ENCODE measurements at regions not wholly inside any gene's neighbourhood (a gene's known extent, or its start where the extent isn't known, plus 50 kb on each side); places are given as distances from the start of the nearest gene placed in this dataset.

DNA sequence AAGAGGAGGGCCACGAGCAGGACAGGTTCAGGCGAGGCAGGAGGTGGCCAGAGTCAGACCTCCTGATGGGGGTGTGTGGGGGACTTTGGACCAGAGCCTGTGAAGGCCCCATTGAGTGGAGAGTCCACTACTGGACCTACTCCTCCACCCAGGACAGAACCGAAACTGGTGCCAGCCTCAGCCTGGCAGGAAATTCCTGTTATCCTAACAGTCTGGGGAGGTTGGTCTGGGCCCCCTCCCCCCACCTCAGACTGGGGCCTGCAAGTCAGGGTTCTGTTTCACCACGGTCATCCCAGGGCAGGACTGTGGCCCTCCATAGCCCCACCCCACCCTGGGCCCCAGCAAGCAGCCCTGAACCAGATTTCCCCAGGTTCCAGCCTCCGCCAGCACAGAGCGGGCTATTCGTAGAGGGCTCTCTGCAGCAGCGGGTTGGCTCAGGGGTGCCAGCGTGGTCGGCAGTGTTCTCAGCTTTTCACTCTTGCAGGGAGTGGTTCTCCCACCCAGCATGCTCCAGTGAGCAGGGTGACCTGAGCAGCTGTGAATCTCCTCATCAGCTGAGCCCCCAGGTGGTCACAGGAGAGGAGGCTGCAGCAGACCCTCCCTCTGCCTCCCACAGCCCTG, 217.3 kb downstream of the TBC1D2B start:
- TF ChIP-seq, protein P1, sequence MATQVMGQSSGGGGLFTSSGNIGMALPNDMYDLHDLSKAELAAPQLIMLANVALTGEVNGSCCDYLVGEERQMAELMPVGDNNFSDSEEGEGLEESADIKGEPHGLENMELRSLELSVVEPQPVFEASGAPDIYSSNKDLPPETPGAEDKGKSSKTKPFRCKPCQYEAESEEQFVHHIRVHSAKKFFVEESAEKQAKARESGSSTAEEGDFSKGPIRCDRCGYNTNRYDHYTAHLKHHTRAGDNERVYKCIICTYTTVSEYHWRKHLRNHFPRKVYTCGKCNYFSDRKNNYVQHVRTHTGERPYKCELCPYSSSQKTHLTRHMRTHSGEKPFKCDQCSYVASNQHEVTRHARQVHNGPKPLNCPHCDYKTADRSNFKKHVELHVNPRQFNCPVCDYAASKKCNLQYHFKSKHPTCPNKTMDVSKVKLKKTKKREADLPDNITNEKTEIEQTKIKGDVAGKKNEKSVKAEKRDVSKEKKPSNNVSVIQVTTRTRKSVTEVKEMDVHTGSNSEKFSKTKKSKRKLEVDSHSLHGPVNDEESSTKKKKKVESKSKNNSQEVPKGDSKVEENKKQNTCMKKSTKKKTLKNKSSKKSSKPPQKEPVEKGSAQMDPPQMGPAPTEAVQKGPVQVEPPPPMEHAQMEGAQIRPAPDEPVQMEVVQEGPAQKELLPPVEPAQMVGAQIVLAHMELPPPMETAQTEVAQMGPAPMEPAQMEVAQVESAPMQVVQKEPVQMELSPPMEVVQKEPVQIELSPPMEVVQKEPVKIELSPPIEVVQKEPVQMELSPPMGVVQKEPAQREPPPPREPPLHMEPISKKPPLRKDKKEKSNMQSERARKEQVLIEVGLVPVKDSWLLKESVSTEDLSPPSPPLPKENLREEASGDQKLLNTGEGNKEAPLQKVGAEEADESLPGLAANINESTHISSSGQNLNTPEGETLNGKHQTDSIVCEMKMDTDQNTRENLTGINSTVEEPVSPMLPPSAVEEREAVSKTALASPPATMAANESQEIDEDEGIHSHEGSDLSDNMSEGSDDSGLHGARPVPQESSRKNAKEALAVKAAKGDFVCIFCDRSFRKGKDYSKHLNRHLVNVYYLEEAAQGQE (IDR thresholded peaks at IDR 0.05; ENCODE audit: insufficient read depth in 1 of 2, low read depth in 2 of 2, low read length in 2 of 2) = no peak
- no peak for TF ChIP-seq FOXP2 (optimal IDR thresholded peaks at IDR 0.05; ENCODE audit: borderline replicate concordance, extremely low read depth, extremely low read length, insufficient read depth)
- TF ChIP-seq SIN3A (IDR thresholded peaks at IDR 0.05; ENCODE audit: borderline replicate concordance, insufficient read depth, low read length) = no peak
- no peak for TF ChIP-seq TAF1 (IDR thresholded peaks at IDR 0.05; ENCODE audit: borderline replicate concordance, insufficient read depth, low read length)
- TF ChIP-seq POLR2AphosphoS5 (IDR thresholded peaks at IDR 0.05; ENCODE audit: low read depth, low read length) = no peak

DNA sequence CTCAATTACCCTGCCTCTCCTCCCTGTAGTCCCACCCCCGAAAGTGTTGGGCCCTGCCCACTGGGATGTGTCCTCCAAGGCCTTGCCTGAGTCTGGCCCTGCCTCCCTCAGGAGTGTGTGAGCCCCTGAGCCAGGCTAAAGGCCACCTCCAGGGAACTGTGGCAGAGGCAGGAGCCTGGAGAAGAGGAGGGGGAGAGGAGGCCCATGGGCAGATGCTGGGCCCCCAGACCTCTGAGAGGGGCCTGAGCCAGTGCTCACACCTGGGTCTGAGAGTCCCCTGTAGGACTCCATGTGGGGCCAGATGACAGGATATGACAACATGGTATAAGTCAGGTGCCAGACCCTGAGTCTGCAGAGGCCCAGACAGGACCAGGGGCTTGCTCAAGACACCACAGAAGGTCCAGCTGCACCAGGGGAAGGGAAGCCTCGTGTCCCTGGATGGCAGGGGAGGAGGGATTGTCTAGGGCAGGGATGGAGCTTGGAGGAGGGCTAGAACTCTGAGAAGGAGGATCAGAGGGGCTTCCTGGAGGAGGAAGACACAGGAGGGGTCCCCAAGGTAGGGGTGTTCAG, 217.9 kb downstream of the TBC1D2B start:
- TF ChIP-seq TAF1 (IDR thresholded peaks at IDR 0.05; ENCODE audit: borderline replicate concordance, insufficient read depth, low read length) (no peak), SIN3A (IDR thresholded peaks at IDR 0.05; ENCODE audit: borderline replicate concordance, insufficient read depth, low read length) (no peak), FOXP2 (optimal IDR thresholded peaks at IDR 0.05; ENCODE audit: borderline replicate concordance, extremely low read depth, extremely low read length, insufficient read depth) (no peak), POLR2AphosphoS5 (IDR thresholded peaks at IDR 0.05; ENCODE audit: low read depth, low read length) (no peak)
- TF ChIP-seq, protein P1 (IDR thresholded peaks at IDR 0.05; ENCODE audit: insufficient read depth in 1 of 2, low read depth in 2 of 2, low read length in 2 of 2) = no peak

DNA sequence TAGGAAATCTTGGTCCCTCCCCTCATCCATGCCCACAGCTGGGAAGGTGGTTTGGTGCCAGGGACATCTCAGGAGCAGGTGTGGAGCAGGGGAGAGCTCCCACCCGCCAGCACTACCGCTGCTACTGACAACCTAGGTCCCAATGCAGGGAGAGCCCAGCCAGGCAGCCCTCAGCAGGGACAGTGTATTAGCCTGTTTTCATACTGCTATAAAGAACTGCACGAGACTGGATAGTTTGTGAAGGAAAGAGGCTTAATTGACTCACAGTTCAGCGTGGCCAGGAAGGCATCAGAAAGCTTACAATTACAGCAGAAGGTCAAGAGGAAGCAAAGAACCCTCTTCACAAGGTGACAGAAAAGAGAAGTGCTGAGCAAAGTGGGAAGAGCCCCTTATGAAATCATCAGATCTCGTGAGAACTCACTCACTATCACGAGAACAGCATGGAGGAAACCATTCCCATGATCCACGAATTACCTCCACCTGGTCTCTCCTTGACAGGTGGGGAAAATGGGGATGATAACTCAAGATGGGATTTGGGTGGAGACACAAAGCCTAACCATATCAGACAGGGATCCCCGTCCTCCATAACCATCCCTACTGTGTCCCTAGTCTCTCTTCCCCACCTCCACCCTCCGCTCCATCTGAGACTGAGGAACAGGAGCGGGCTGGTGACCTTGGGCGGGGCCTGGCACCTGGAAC, 218.6 kb downstream of the TBC1D2B start:
- TF ChIP-seq POLR2AphosphoS5 (IDR thresholded peaks at IDR 0.05; ENCODE audit: low read depth, low read length) (no peak), SIN3A (IDR thresholded peaks at IDR 0.05; ENCODE audit: borderline replicate concordance, insufficient read depth, low read length) (no peak), FOXP2 (optimal IDR thresholded peaks at IDR 0.05; ENCODE audit: borderline replicate concordance, extremely low read depth, extremely low read length, insufficient read depth) (no peak), TAF1 (IDR thresholded peaks at IDR 0.05; ENCODE audit: borderline replicate concordance, insufficient read depth, low read length) (no peak)
- TF ChIP-seq, protein P1 (IDR thresholded peaks at IDR 0.05; ENCODE audit: insufficient read depth in 1 of 2, low read depth in 2 of 2, low read length in 2 of 2) = no peak

DNA sequence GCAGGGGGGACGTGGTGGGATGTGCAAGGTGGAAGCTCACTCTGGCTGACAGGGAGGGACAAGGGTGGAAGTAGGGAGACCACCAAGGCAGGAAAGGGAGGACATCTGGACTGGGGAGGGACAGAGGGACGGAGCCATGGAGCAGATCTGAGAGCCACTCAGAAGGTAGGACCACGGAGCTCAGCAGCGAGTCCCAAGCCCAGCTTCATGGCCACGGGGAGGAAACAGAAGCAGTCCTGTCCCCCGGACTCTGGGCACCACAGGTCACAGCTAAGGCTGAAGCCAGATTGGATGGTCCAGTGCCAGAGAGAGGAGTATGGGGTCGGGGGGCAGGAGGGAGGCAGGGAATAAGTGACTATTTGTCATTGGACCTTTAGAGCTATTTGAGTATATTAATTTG, 220.1 kb downstream of the TBC1D2B start:
- TF ChIP-seq TAF1 (IDR thresholded peaks at IDR 0.05; ENCODE audit: borderline replicate concordance, insufficient read depth, low read length) = no peak
- TF ChIP-seq, protein P1 (IDR thresholded peaks at IDR 0.05; ENCODE audit: insufficient read depth in 1 of 2, low read depth in 2 of 2, low read length in 2 of 2) = no peak
- TF ChIP-seq FOXP2 (optimal IDR thresholded peaks at IDR 0.05; ENCODE audit: borderline replicate concordance, extremely low read depth, extremely low read length, insufficient read depth) = no peak
- TF ChIP-seq SIN3A (IDR thresholded peaks at IDR 0.05; ENCODE audit: borderline replicate concordance, insufficient read depth, low read length) = no peak
- no peak for TF ChIP-seq POLR2AphosphoS5 (IDR thresholded peaks at IDR 0.05; ENCODE audit: low read depth, low read length)

Data from PFSK-1 (cell line).